T47D (cell line): ENCODE measurements at regions not wholly inside any gene's neighbourhood (a gene's known extent, or its start where the extent isn't known, plus 50 kb on each side); places are given as distances from the start of the nearest gene placed in this dataset.
A peak's percentile ranks its signal among the peaks of the same experiment; 100 is the strongest.
"Not testable (repeated sequence)": the region's sequence is repeated elsewhere in the genome, so short reads cannot be mapped to it uniquely, and the experiment has no call there.

Experiments
- DNase-seq, 2 experiments: peaks; one replicate each; pipeline versions ENCODE4 v3.0.0 to v3.0.0-alpha.2; 2011 to 2012; ENCODE audit warnings: low read depth in 1 of 2, low spot score in 1 of 2
- JUND ChIP-seq: IDR thresholded peaks from 2 replicates; pipeline ENCODE4 v1.6.1; 2012; ENCODE audit warnings: low read depth
- in situ Hi-C: cut with HindIII; loops from 2 replicates; pipeline ENCODE4 v1.10.0; 2016; ENCODE audit warnings: low sequenced_read_pairs, low pct_unique_long_range_greater_than_20kb

- TF ChIP-seq JUND, result no peak
- in situ Hi-C loops, result no loop called here
- no peak for DNase-seq
Measured at GRCh38 chr14:28966416-28967233, 200.0 kb downstream of the FOXG1 start.

- in situ Hi-C loops, result no loop called here
- no peak for DNase-seq
- no peak for TF ChIP-seq JUND
Measured at GRCh38 chr14:28975084-28975483, 208.5 kb downstream of the FOXG1 start.

DNA sequence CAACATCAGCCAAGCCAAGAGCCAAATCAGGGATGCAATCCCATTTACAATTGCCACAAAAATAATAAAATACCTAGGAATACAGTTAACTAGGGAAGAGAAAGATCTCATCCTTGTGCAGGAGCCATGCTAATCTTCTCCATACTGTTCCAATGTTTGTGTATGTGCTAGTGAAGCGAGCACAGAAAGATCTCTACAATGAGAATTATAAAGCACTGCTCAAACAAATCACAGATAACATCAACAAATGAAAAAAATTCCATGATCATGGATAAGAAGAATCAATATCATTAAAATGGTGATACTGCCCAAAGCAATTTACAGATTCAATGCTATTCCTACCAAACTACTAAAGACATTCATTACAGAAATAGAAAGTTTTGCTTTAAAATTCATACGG lies 215.6 kb downstream of the FOXG1 start:
- DNase-seq, result peak in 1 of 2 experiments; percentile 53
- peak; percentile 83 for TF ChIP-seq JUND
- in situ Hi-C loops, result no loop called here

DNA sequence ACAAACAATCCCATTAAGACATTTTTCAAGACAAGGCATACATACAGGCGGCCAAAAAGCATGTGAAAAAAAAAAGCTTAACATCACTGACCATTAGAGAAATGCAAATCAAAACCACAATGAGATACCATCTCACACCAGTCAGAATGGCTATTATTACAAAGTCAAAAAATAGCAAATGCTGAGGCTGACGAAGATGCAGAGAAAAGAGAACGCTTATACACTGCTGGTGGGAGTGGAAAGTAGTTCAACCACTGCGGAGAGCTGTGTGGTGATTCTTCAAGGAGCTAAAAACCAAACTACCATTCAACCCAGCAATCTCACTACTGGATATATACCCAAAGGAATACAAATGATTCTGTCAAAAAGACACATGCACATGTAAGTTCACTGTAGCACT lies 216.7 kb downstream of the FOXG1 start:
- TF ChIP-seq JUND, result no peak
- DNase-seq, result no peak
- in situ Hi-C loops, result no loop called here

DNA sequence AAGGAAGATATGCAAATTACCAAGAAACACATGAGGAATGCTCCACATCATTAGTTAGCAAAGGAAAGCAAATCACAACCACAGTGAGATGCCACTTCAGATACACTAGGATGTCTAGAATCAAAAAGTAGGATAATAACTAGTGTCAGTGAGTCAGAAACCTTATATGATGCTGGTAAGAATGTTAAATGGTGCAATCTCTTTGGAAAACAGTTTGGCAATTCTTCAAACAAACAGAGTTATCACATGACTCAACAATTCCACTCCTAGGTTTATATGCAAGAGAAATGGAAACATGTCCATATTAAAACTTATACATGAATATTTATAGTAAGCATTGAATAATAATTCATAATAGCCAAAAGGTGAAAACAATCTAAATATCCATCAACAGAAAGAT lies 220.9 kb downstream of the FOXG1 start:
- TF ChIP-seq JUND, result no peak
- in situ Hi-C loops, result no loop called here

DNA sequence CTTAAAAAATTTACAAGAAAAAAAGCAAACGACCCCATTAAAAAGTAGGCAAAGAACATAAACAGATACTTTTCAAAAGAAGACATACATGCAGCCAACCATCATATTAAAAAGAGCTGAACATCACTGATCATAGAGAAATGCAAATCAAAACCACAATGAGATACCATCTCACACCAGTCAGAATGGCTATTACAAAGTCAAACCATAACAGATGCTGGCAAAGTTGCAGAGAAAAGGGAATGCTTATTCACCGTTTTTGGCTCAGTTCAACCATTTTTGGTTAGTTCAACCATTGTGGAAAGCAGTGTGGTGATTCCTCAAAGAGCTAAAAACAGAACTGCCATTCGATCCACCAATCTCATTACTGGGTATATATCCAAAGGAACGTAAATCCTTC lies 230.6 kb downstream of the FOXG1 start:
- DNase-seq, in situ Hi-C loops: not testable (repeated sequence)

More for the DNA sequence above, 220.9 kb downstream of the FOXG1 start:
- no peak for DNase-seq

- DNase-seq, result no peak
- no peak for TF ChIP-seq JUND
- in situ Hi-C loops, result no loop called here
Measured at GRCh38 chr14:28999656-29000055, 233.1 kb downstream of the FOXG1 start.

GRCh38 chr14:29005647-29006046 lies 239.1 kb downstream of the FOXG1 start:
- in situ Hi-C loops, result no loop called here
- no peak for TF ChIP-seq JUND
- no peak for DNase-seq

DNA sequence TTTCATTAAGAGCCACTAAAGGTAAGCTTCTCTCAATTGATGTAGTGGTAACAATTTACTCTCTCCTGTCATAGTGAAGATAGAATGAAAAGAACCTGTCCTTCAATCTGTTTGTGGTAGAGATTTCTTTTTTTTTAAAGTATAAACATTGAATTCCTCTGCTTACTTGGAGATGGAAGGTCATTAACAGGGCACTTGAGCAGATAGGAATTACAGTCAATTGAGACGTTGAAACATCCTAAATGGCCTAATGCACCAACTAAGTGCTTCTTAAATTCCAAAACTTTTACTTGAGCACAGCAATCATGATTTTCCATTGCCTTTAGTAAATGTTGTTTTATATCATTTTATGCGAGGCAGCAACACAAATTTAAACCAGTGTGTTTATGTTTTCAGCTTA lies 241.4 kb downstream of the FOXG1 start:
- in situ Hi-C loops, result no loop called here

DNA sequence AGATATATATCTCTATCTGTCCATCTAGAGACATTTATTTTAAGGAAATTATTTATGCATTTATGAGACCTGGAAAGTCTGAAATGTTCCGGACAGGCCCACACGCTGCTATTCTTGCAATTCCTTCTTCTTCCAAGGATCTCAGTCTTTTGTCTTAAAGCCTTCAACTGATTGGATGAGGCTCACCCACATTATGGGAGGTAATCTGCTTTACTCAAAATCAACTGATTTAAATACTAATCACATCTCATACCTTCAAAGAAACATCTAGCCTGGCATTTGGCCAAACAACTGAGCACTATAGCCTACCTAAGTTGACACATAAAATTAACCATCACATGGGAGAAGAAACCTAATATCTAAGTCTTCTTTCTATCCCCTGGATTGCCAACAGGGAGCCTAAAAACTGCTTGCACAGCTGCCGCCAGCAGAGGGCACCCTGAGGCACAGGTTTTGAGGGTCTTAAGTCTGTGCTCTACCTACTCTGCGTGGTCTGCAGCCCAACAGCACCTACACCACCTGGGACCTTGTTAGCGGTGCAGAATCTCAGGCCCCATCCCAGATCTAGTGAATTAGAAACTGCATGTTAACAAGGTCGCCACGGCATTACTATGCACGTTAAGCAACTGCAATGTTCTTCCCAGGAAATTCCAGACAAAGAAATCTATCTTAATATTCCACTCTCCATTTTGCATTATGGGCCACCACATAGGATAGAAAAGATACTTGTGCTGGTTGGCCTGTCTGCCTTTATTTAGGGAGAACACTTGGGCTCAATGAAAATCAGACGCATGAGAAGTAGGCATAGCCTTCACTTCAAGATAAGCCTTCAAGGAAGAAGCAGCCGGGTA lies 249.7 kb downstream of the FOXG1 start:
- in situ Hi-C loops, result no loop called here
- TF ChIP-seq JUND, result no peak
- DNase-seq, result peak in 1 of 2 experiments; percentile 54

More for the DNA sequence above, 241.4 kb downstream of the FOXG1 start:
- no peak for TF ChIP-seq JUND
- no peak for DNase-seq

DNA sequence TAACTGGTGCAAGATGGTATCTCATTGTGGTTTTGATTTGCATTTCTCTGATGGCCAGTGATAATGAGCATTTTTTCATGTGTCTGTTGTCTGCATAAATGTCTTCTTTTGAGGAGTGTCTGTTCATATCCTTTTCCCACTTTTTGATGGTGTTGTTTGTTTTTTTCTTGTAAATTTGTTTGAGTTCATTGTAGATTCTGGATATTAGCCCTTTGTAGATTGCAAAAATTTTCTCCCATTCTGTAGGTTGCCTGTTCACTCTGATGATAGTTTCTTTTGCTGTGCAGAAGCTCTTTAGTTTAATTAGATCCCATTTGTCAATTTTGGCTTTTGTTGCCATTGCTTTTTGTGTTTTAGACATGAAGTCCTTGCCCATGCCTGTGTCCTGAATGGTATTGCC lies 256.9 kb downstream of the FOXG1 start:
- DNase-seq, in situ Hi-C loops: not testable (repeated sequence)

GRCh38 chr14:29027441-29027840 lies 260.9 kb downstream of the FOXG1 start:
- DNase-seq, in situ Hi-C loops: not testable (repeated sequence)

DNA sequence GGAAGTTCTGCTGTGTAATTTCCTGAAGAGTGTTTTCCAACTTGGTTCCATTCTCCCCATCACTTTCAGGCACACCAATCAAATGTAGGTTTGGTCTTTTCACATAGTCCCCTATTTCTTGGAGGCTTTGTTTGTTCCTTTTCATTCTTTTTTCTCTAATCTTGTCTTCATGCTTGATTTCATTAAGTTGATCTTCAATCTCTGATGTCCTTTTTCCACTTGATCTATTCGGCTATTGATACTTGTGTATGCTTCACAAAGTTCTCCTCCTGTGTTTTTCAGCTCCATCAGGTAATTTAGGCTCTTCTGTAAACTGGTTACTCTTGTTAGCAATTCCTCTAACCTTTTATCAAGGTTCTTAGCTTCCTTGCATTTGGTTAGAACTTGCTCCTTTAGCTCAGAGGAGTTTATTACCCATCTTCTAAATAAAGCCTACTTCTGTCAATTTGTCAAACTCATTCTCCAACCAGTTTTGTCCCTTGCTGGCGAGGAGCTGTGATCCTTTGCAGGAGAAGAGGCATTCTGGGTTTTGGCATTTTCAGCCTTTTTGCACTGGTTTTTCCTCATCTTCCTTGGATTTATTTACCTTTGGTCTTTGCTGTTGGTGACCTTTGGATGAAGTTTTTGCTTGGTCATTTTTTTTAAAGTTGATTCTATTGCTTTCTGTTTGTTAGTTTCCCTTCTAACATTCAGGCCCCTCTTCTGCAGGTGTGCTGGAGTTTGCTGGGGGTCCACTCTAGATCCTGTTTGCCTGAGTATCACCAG lies 261.5 kb downstream of the FOXG1 start:
- in situ Hi-C loops, DNase-seq: not testable (repeated sequence)
